NCI-H446 (cell line): ENCODE measurements at regions not wholly inside any gene's neighbourhood (a gene's known extent, or its start where the extent isn't known, plus 50 kb on each side); places are given as distances from the start of the nearest gene placed in this dataset.

ENCODE experiments used
- DNase-seq, 2 experiments: peaks; one replicate each; lab custom pipeline; 2025; lab: John Stamatoyannopoulos, UW

- DNase-seq, result no peak
Measured at GRCh38 chr4:182971702-182972101, 54.5 kb upstream of the DCTD start.

GRCh38 chr4:182969651-182970279 is 52.6 kb upstream of the DCTD start:
- no peak for DNase-seq

- no peak for DNase-seq
Measured at GRCh38 chr4:182968917-182969650, 51.9 kb upstream of the DCTD start.

GRCh38 chr4:182967403-182967802 is 50.2 kb upstream of the DCTD start:
- DNase-seq, result no peak
